ENCODE measurements at regions not wholly inside any gene's neighbourhood (a gene's known extent, or its start where the extent isn't known, plus 50 kb on each side); places are given as distances from the start of the nearest gene placed in this dataset.

DNA sequence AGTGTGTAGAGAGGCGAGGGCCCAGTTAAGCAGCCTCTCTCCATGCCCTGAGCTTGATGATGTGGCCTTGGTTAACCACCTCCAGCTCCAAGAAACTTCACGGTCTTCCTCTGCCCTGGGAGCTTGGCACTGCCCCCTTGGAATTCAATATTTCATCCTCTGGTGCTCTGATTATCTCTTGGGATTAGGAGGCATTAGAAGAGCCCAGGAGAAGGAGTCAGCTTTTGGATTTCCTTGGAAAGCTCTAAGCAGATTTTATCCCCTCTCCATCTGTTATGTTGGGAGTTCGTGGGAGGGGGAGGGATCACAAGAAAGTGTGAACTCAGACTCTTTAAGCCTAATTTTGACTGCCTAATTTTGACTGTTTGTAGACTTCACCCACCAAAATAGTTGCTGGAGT, 132.7 kb upstream of the AGBL1 start:
- TF ChIP-seq CTCF (IDR thresholded peaks at IDR 0.05; ENCODE audit: insufficient read depth, low read length, poor library complexity, severe bottlenecking): no peak
- no peaks in the 10 kb centered on the region for H3K36me3 ChIP-seq (ENCODE audit: control insufficient read depth, insufficient read depth, low read length)
- no peak overlapping the region for H3K4me3 ChIP-seq (ENCODE audit: low read depth, low read length)

DNA sequence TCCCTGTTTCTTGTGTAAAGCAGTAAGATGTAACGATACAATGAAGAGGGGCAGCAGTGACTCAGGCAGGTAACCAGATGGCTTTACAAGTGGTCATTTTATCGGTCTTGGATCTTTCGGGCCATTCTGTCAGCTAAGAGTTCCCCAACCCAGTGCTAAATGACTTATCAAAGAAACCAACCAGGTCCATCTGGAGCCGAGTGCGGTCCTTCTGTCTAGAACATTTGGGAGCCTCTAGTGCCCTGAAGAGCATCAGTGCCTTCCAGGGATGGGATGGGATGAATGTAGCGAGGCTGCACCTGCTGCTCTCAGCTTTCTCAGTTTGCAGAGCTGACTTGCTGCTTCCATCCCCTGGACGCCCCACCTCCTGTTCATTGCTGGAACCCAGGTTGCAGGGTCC, 131.7 kb upstream of the AGBL1 start:
- TF ChIP-seq CTCF (IDR thresholded peaks at IDR 0.05; ENCODE audit: insufficient read depth, low read length, poor library complexity, severe bottlenecking): no peak
- no peaks in the 10 kb centered on the region for H3K27me3 ChIP-seq (ENCODE audit: control insufficient read depth, insufficient read depth, low read length)
- no peak overlapping the region for H3K4me3 ChIP-seq (ENCODE audit: low read depth, low read length)
- no peak for DNase-seq (ENCODE audit: low read depth)
- no peaks in the 10 kb centered on the region for H3K36me3 ChIP-seq (ENCODE audit: control insufficient read depth, insufficient read depth, low read length)

More for the DNA sequence above, 132.7 kb upstream of the AGBL1 start:
- H3K27me3 ChIP-seq (ENCODE audit: control insufficient read depth, insufficient read depth, low read length): no peaks in the 10 kb centered on the region
- DNase-seq (ENCODE audit: low read depth): no peak

DNA sequence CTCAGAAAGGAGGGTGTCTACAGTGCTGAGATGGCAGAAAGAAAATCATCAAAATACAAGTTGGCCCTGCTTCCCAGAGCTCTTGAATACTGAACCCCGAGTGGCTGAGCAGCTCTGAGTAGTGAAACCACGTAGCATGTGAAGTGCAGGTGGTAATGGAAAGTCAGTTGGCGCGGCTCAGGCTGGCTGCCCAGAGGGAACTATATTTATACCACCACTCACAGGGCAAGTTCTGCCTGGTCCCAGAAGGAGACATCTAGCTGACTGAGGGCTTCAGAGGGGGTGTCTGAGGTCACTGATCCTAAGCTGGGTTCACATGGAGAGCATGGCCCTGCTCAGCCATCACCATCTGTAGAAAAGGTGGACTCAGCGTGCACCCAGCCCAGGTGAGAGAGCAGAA, 129.6 kb upstream of the AGBL1 start:
- H3K36me3 ChIP-seq (ENCODE audit: control insufficient read depth, insufficient read depth, low read length): no peaks in the 10 kb centered on the region
- TF ChIP-seq CTCF (IDR thresholded peaks at IDR 0.05; ENCODE audit: insufficient read depth, low read length, poor library complexity, severe bottlenecking): no peak
- no peak overlapping the region for H3K4me3 ChIP-seq (ENCODE audit: low read depth, low read length)
- no peaks in the 10 kb centered on the region for H3K27me3 ChIP-seq (ENCODE audit: control insufficient read depth, insufficient read depth, low read length)
- DNase-seq (ENCODE audit: low read depth): no peak

DNA sequence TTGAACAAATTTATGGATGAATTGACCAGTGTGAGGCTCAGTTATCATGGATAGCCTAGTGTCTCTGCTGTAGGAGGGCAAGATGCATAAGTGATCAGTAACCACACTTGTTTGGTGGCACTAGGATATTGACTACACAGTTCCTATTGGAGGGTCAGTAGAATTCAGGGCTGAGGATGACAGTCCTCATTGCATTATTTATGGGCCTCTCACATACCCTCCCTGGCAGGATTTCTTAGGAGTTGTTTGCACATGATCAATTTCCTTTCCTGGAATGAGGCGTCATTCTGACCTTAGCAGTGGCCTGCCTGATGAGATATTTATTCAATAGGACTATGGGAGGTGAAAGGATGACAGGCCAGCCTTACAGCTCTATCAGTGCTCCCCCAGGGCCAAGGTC, 125.1 kb upstream of the AGBL1 start:
- DNase-seq (ENCODE audit: low read depth): no peak
- Histone ChIP-seq H3K36me3 (ENCODE audit: control insufficient read depth, insufficient read depth, low read length) (no peaks in the 10 kb centered on the region), H3K27me3 (ENCODE audit: control insufficient read depth, insufficient read depth, low read length) (no peaks in the 10 kb centered on the region), H3K4me3 (ENCODE audit: low read depth, low read length) (no peak overlapping the region)
- no peak for TF ChIP-seq CTCF (IDR thresholded peaks at IDR 0.05; ENCODE audit: insufficient read depth, low read length, poor library complexity, severe bottlenecking)

DNA sequence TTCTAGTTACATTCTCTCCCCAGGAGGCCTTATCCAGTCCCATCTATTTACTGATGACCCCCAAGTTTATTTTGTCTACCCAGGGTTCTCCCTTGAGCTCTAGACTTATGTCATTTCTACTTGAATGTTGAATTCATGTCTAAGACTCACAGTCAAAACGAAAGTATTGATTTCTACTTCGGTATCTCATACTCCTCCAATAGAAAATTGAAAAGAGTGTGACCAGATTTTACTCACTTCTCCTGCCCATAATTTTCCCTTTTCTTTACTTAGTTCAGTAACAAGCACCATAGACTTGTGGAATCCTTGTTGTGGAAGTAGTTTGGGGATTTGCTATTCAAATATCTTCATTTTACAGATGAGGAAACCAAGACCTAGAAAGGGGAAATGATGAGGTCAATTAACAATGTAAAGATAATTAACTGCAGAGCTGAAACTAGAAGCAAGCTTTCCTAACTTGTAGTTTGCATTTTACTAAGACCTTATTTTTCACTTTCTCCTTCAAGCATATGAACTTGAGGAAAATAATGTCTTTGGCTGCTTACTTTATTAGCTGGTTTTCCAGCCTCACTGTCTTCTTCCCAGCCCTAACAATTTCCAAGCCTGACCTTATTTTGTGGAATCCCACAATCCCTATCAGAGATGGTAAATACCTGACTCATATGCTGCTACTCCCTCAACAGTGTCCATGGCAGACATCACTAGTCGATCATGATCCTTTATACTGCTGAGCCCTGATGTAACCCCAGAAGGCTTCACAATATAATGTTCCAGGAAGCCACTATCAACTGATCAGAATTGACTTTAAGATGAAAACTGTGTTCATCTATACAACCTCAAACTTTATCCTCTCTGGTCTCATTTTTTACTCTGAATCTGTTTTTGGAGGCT, 123.9 kb upstream of the AGBL1 start:
- TF ChIP-seq CTCF (IDR thresholded peaks at IDR 0.05; ENCODE audit: insufficient read depth, low read length, poor library complexity, severe bottlenecking): no peak
- no peaks in the 10 kb centered on the region for H3K27me3 ChIP-seq (ENCODE audit: control insufficient read depth, insufficient read depth, low read length)
- H3K4me3 ChIP-seq (ENCODE audit: low read depth, low read length): no peak overlapping the region
- no peaks in the 10 kb centered on the region for H3K36me3 ChIP-seq (ENCODE audit: control insufficient read depth, insufficient read depth, low read length)
- DNase-seq (ENCODE audit: low read depth): no peak
